HG03442 (cell line): ENCODE measurements at regions not wholly inside any gene's neighbourhood (a gene's known extent, or its start where the extent isn't known, plus 50 kb on each side); places are given as distances from the start of the nearest gene placed in this dataset.
"Not testable (repeated sequence)": the region's sequence is repeated elsewhere in the genome, so short reads cannot be mapped to it uniquely, and the experiment has no call there.

Experiments
- ATAC-seq: cut with Tn5 transposase; IDR thresholded peaks from one replicate; pipeline ENCODE4 v1.9.1; 2021; ENCODE audit warnings: mild to moderate bottlenecking, moderate library complexity; ENCODE audit not compliant: unreplicated experiment

GRCh38 chr15:79538527-79538926 is 106.4 kb downstream of the MINAR1 start:
- ATAC-seq, result no peak

GRCh38 chr15:79539401-79539800 is 107.3 kb downstream of the MINAR1 start:
- no peak for ATAC-seq

- no peak for ATAC-seq
Measured at GRCh38 chr15:79540551-79540950, 108.4 kb downstream of the MINAR1 start.

- ATAC-seq, result no peak
Measured at GRCh38 chr15:79541196-79541595, 109.1 kb downstream of the MINAR1 start.

- ATAC-seq, result no peak
Measured at GRCh38 chr15:79543097-79543496, 111.0 kb downstream of the MINAR1 start.

- ATAC-seq, result no peak
Measured at GRCh38 chr15:79549196-79549595, 117.1 kb downstream of the MINAR1 start.

GRCh38 chr15:79560384-79560783 is 128.2 kb downstream of the MINAR1 start:
- no peak for ATAC-seq

GRCh38 chr15:79561982-79562381 is 129.8 kb downstream of the MINAR1 start:
- ATAC-seq, result no peak

GRCh38 chr15:79562403-79562815 is 130.3 kb downstream of the MINAR1 start:
- ATAC-seq, result no peak

- ATAC-seq, result no peak
Measured at GRCh38 chr15:79562899-79563298, 130.8 kb downstream of the MINAR1 start.

- ATAC-seq, result no peak
Measured at GRCh38 chr15:79570004-79570403, 137.9 kb downstream of the MINAR1 start.

GRCh38 chr15:79572691-79573404 is 140.7 kb downstream of the MINAR1 start:
- no peak for ATAC-seq

GRCh38 chr15:79574431-79575273 is 142.5 kb downstream of the MINAR1 start:
- ATAC-seq, result not testable (repeated sequence)

GRCh38 chr15:79582650-79583049 is 150.5 kb downstream of the MINAR1 start:
- ATAC-seq, result no peak

- no peak for ATAC-seq
Measured at GRCh38 chr15:79592126-79592525, 160.0 kb downstream of the MINAR1 start.

GRCh38 chr15:79593119-79593869 is 161.2 kb downstream of the MINAR1 start:
- no peak for ATAC-seq

- no peak for ATAC-seq
Measured at GRCh38 chr15:79595306-79595705, 163.2 kb downstream of the MINAR1 start.

- peak; percentile 94 for ATAC-seq
Measured at GRCh38 chr15:79595995-79596622, 164.0 kb downstream of the MINAR1 start.

- no peak for ATAC-seq
Measured at GRCh38 chr15:79598639-79599038, 166.5 kb downstream of the MINAR1 start.

- no peak for ATAC-seq
Measured at GRCh38 chr15:79601405-79602086, 169.4 kb downstream of the MINAR1 start.
